ENCODE measurements at regions not wholly inside any gene's neighbourhood (a gene's known extent, or its start where the extent isn't known, plus 50 kb on each side); places are given as distances from the start of the nearest gene placed in this dataset.

- TF ChIP-seq HOXD1 (CRISPR knock-in tag; IDR thresholded peaks at IDR 0.05) (no peak), WIZ (CRISPR knock-in tag; IDR thresholded peaks at IDR 0.05) (peak; percentile 82), CENPBD1 (CRISPR knock-in tag; IDR thresholded peaks at IDR 0.05; ENCODE audit: borderline replicate concordance, low read depth) (no peak), ADNP (CRISPR knock-in tag; IDR thresholded peaks at IDR 0.05) (no peak; the same call in 1 of the 2 replicates), ZNF3 (CRISPR knock-in tag; IDR thresholded peaks at IDR 0.05) (no peak), ZMYM3 (CRISPR knock-in tag; IDR thresholded peaks at IDR 0.05) (peak; percentile 68), SNAPC5 (CRISPR knock-in tag; IDR thresholded peaks at IDR 0.05; ENCODE audit: borderline replicate concordance) (no peak), KAT8 (CRISPR knock-in tag; IDR thresholded peaks at IDR 0.05) (peak; percentile 78), HNF1B (CRISPR knock-in tag; IDR thresholded peaks at IDR 0.05) (peak; percentile 96), EP300 (IDR thresholded peaks at IDR 0.05; ENCODE audit: low read depth in 2 of 2, low read length in 2 of 2) (peak in 1 of 2 experiments; percentile 94; a peak in 2 of 4 replicates), EP300 (CRISPR knock-in tag; IDR thresholded peaks at IDR 0.05; ENCODE audit: borderline replicate concordance) (peak; percentile 82), NR2F1 (CRISPR knock-in tag; IDR thresholded peaks at IDR 0.05) (peak; percentile 87 to 89), DPF2 (CRISPR knock-in tag; IDR thresholded peaks at IDR 0.05; ENCODE audit: borderline replicate concordance, low read depth) (peak; percentile 93), SMAD3 (CRISPR knock-in tag; IDR thresholded peaks at IDR 0.05) (peak; percentile 35; the same call in 1 of the 2 replicates), SOX6 (IDR thresholded peaks at IDR 0.05) (no peak), SOX6 (CRISPR knock-in tag; IDR thresholded peaks at IDR 0.05) (peak; percentile 95), KMT2B (CRISPR knock-in tag; IDR thresholded peaks at IDR 0.05) (peak; percentile 68; the same call in 1 of the 2 replicates), FOSL1 (CRISPR knock-in tag; IDR thresholded peaks at IDR 0.05; ENCODE audit: borderline replicate concordance) (no peak), ZBTB10 (CRISPR knock-in tag; IDR thresholded peaks at IDR 0.05; ENCODE audit: borderline replicate concordance) (peak; percentile 100), ZNF652 (CRISPR knock-in tag; IDR thresholded peaks at IDR 0.05; ENCODE audit: borderline replicate concordance, low read depth) (no peak), DRAP1 (CRISPR knock-in tag; IDR thresholded peaks at IDR 0.05) (peak; percentile 48; the same call in 1 of the 2 replicates)
- TF ChIP-seq, protein P1, sequence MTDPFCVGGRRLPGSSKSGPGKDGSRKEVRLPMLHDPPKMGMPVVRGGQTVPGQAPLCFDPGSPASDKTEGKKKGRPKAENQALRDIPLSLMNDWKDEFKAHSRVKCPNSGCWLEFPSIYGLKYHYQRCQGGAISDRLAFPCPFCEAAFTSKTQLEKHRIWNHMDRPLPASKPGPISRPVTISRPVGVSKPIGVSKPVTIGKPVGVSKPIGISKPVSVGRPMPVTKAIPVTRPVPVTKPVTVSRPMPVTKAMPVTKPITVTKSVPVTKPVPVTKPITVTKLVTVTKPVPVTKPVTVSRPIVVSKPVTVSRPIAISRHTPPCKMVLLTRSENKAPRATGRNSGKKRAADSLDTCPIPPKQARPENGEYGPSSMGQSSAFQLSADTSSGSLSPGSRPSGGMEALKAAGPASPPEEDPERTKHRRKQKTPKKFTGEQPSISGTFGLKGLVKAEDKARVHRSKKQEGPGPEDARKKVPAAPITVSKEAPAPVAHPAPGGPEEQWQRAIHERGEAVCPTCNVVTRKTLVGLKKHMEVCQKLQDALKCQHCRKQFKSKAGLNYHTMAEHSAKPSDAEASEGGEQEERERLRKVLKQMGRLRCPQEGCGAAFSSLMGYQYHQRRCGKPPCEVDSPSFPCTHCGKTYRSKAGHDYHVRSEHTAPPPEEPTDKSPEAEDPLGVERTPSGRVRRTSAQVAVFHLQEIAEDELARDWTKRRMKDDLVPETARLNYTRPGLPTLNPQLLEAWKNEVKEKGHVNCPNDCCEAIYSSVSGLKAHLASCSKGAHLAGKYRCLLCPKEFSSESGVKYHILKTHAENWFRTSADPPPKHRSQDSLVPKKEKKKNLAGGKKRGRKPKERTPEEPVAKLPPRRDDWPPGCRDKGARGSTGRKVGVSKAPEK (CRISPR knock-in tag; IDR thresholded peaks at IDR 0.05; ENCODE audit: borderline replicate concordance), result no peak
These were observed 142.8 kb downstream of the VEGFA start (continued) for GRCh38 chr6:43912598-43913371.
